ENCODE measurements at regions not wholly inside any gene's neighbourhood (a gene's known extent, or its start where the extent isn't known, plus 50 kb on each side); places are given as distances from the start of the nearest gene placed in this dataset.

DNA sequence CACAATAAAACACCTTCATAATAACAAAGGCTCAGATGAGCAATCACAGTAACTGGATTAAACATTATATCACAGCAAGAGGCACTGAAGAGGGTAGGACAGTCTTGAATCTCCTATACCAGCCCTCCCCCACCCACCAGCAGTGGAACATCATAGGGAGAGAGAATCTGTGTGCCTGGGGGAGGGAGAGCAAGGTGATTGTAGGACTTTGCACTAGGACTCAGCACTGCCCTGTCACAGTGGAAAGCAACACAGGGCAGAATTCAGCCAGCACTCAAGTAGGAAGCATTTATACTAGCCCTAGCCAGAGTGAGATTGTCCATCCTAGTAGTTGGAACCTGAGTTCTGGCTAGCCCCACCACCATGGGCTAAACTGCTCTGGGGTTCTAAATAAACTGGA is 400.2 kb downstream of the HAO1 start:
- no peak for FAIRE-seq
- intact Hi-C loops (cut with DNase I), result no loop called here
- Histone ChIP-seq H3K9me3 (ENCODE audit: control insufficient read depth in 2 of 3, insufficient read depth in 1 of 3, low read length in 3 of 3) (no peaks in the 10 kb centered on the region), H3K27me3 (ENCODE audit: control insufficient read depth, insufficient read depth, low read length) (no peaks in the 10 kb centered on the region), H3K9ac (ENCODE audit: low read length in 3 of 3) (no peak overlapping the region), H3K4me1 (ENCODE audit: control insufficient read depth in 2 of 3, insufficient read depth in 2 of 3, low read depth in 1 of 3, low read length in 3 of 3) (no peaks in the 10 kb centered on the region), H3K27ac (ENCODE audit: low read depth in 2 of 2, low read length in 2 of 2) (no peak overlapping the region), H3K36me3 (ENCODE audit: control insufficient read depth in 2 of 3, insufficient read depth in 3 of 3, low read length in 3 of 3) (no peaks in the 10 kb centered on the region), H3K4me3 (ENCODE audit: low read length in 3 of 3) (no peak overlapping the region)
- peak in 1 of 5 donors; percentile 10 for DNase-seq
- TF ChIP-seq, protein P1, sequence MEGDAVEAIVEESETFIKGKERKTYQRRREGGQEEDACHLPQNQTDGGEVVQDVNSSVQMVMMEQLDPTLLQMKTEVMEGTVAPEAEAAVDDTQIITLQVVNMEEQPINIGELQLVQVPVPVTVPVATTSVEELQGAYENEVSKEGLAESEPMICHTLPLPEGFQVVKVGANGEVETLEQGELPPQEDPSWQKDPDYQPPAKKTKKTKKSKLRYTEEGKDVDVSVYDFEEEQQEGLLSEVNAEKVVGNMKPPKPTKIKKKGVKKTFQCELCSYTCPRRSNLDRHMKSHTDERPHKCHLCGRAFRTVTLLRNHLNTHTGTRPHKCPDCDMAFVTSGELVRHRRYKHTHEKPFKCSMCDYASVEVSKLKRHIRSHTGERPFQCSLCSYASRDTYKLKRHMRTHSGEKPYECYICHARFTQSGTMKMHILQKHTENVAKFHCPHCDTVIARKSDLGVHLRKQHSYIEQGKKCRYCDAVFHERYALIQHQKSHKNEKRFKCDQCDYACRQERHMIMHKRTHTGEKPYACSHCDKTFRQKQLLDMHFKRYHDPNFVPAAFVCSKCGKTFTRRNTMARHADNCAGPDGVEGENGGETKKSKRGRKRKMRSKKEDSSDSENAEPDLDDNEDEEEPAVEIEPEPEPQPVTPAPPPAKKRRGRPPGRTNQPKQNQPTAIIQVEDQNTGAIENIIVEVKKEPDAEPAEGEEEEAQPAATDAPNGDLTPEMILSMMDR (IDR thresholded peaks at IDR 0.05; ENCODE audit: borderline replicate concordance, extremely low read depth, insufficient read depth), result no peak

- H3K9me3 ChIP-seq (ENCODE audit: control insufficient read depth in 2 of 3, insufficient read depth in 1 of 3, low read length in 3 of 3), result no peaks in the 10 kb centered on the region
- TF ChIP-seq, protein P1 (IDR thresholded peaks at IDR 0.05; ENCODE audit: borderline replicate concordance, extremely low read depth, insufficient read depth), result no peak
- no peaks in the 10 kb centered on the region for H3K27me3 ChIP-seq (ENCODE audit: control insufficient read depth, insufficient read depth, low read length)
- no peaks in the 10 kb centered on the region for H3K4me1 ChIP-seq (ENCODE audit: control insufficient read depth in 2 of 3, insufficient read depth in 2 of 3, low read depth in 1 of 3, low read length in 3 of 3)
- H3K9ac ChIP-seq (ENCODE audit: low read length in 3 of 3), result no peak overlapping the region
- H3K27ac ChIP-seq (ENCODE audit: low read depth in 2 of 2, low read length in 2 of 2), result no peak overlapping the region
- FAIRE-seq, result no peak
- no peak for DNase-seq
- no peak overlapping the region for H3K4me3 ChIP-seq (ENCODE audit: low read length in 3 of 3)
- intact Hi-C loops (cut with DNase I), result no loop called here
- no peaks in the 10 kb centered on the region for H3K36me3 ChIP-seq (ENCODE audit: control insufficient read depth in 2 of 3, insufficient read depth in 3 of 3, low read length in 3 of 3)
These were observed 399.3 kb downstream of the HAO1 start for GRCh38 chr20:7540923-7541322.

DNA sequence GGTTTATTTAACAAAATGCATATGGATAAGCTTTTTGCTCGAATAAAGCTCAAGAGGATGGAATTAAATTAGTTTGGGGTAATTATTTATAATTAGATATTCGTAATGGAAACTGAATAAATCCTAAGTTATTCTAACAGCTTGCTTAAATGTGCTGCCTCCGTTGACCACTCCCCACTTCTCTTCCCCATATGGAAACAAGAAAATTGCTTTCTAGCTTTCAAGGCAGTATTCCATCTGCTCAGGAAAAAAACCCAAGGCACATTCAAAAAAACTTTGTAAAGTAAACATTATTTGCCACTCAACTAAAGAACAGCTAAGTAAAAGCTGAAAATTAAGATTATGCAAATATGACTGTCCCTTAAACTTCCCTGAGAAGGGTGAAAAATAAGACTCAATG is 369.2 kb downstream of the HAO1 start:
- Histone ChIP-seq H3K4me3 (ENCODE audit: low read length in 3 of 3) (no peak overlapping the region), H3K9ac (ENCODE audit: low read length in 3 of 3) (no peak overlapping the region), H3K27me3 (ENCODE audit: control insufficient read depth, insufficient read depth, low read length) (no peaks in the 10 kb centered on the region), H3K36me3 (ENCODE audit: control insufficient read depth in 2 of 3, insufficient read depth in 3 of 3, low read length in 3 of 3) (no peaks in the 10 kb centered on the region), H3K9me3 (ENCODE audit: control insufficient read depth in 2 of 3, insufficient read depth in 1 of 3, low read length in 3 of 3) (no peaks in the 10 kb centered on the region), H3K27ac (ENCODE audit: low read depth in 2 of 2, low read length in 2 of 2) (no peak overlapping the region), H3K4me1 (ENCODE audit: control insufficient read depth in 2 of 3, insufficient read depth in 2 of 3, low read depth in 1 of 3, low read length in 3 of 3) (peaks cover 0 to 2% (median 0%) of the 10 kb centered on the region in 3 donors)
- FAIRE-seq (no peak), DNase-seq (no peak)
- TF ChIP-seq, protein P1 (IDR thresholded peaks at IDR 0.05; ENCODE audit: borderline replicate concordance, extremely low read depth, insufficient read depth), result no peak
- intact Hi-C loops (cut with DNase I), result no loop called here

- FAIRE-seq (no peak), DNase-seq (no peak)
- TF ChIP-seq, protein P1 (IDR thresholded peaks at IDR 0.05; ENCODE audit: borderline replicate concordance, extremely low read depth, insufficient read depth), result no peak
- Histone ChIP-seq H3K36me3 (ENCODE audit: control insufficient read depth in 2 of 3, insufficient read depth in 3 of 3, low read length in 3 of 3) (no peaks in the 10 kb centered on the region), H3K27ac (ENCODE audit: low read depth in 2 of 2, low read length in 2 of 2) (no peak overlapping the region), H3K4me1 (ENCODE audit: control insufficient read depth in 2 of 3, insufficient read depth in 2 of 3, low read depth in 1 of 3, low read length in 3 of 3) (peaks cover 0 to 2% (median 0%) of the 10 kb centered on the region in 3 donors), H3K9ac (ENCODE audit: low read length in 3 of 3) (no peak overlapping the region), H3K9me3 (ENCODE audit: control insufficient read depth in 2 of 3, insufficient read depth in 1 of 3, low read length in 3 of 3) (no peaks in the 10 kb centered on the region), H3K4me3 (ENCODE audit: low read length in 3 of 3) (no peak overlapping the region), H3K27me3 (ENCODE audit: control insufficient read depth, insufficient read depth, low read length) (no peaks in the 10 kb centered on the region)
- intact Hi-C loops (cut with DNase I), result no loop called here
These were observed 368.7 kb downstream of the HAO1 start for GRCh38 chr20:7571521-7572055.
